T-helper 1 cell (primary cell): ENCODE measurements at regions not wholly inside any gene's neighbourhood (a gene's known extent, or its start where the extent isn't known, plus 50 kb on each side); places are given as distances from the start of the nearest gene placed in this dataset.

Experiments
- DNase-seq, 5 donors: peaks; one replicate each; pipeline ENCODE4 v3.0.0-alpha.2; 2012 to 2020

GRCh38 chr3:189502256-189502655, 128.9 kb upstream of the TP63 start:
- DNase-seq = no peak

DNA sequence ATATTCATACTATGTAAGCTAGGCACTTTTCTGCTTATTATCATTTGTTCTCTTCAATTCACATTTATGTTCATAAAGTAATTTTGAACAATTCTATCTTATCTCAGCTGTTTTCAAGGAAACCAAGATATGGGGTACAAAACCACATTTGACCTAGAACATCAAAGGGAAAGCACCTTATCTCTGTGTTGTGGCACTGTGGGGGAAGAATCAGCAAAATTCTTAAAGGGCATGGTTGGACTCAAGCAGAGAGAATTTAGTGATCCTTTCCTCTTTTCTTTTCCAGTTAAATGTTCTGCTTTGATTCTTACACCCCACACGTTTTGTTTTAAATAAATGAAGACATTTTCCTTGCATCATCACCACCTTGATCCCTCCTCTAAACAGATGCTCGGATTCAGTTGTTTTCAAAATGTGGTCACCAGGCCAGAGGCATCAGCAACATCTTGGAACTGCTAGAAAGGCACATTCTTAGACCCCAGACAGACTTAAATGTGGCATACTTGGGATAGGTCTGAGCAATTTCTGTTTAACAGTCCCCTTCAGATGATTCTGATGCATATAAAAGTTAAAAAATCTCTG, 128.4 kb upstream of the TP63 start:
- DNase-seq = no peak

DNA sequence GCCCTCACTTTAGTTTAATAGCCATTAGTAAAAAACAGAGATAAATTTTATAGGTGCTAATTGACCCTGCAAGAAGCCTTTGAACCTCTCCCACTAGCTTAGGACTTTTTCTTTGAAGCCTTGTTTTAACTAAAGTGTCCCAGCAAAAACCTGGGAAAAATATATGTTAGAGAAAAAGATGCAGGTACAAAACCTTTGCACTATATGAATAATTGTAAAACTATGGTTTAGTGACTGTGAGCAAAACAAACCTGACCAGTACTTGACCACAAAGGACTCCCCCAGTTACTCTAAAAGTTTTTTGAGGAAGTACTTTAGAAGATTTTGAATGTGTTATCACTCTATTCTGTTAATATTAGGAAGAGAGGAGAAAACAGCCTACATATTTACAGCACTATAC, 123.3 kb upstream of the TP63 start:
- no peak for DNase-seq

- no peak for DNase-seq
These were observed 122.2 kb upstream of the TP63 start for GRCh38 chr3:189508784-189509501.

DNA sequence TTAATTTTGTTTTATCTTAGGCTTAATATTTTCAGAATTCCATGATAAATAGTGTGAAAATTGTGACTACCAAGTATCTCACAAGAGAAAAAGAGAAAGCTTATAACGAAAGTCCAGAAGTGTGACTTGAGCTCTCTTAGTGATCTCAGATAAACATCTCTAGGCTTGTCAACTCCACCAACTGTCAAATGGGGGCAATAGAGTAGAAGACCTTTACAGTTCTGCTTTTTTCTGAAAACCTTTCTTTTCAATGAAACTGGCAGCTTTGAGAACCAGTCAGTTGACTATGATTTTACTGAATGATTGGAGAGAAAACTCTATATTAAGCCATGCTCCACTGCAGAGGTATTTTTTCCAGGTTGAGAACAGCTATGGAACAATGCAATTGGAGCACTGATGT, 119.2 kb upstream of the TP63 start:
- DNase-seq = no peak

GRCh38 chr3:189512821-189513220, 118.4 kb upstream of the TP63 start:
- no peak for DNase-seq

GRCh38 chr3:189513281-189514117, 117.7 kb upstream of the TP63 start:
- no peak for DNase-seq

DNA sequence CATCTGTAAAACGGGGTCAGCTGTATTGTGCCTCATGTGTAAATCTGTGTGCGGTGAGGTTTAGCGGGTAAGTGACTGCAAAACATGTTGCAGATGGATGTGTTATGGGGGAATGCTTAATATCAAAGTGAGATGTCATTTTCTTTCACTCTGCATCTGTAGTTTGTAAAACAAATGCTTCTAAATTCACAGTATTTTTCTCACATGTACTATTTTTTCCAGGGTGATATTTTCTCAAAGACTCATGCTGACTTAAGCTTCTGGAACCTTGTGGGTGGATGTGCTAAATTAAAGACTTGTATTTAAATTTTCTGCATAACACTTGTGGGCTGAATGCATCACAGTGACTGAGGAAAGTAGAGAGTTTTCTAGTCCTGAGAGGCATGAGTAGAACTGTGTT, 115.2 kb upstream of the TP63 start:
- DNase-seq = no peak

DNA sequence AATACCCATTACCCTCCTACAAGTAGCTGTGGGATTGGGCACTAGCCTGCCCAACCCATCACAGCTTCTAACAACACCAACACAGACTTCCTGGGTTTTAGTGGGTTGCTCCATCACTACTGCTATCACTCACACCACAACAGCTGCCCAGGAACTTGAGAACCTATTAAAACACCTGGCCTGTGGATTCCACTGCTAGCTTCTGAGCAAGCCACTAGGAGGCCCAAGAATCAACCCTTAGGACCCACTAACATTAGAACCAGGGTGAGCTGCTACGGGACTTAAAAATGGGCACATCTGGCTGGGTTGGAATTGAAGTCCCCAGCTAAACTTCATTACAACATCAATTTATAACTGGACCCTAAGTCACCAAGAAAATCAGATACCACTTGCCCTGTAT, 113.2 kb upstream of the TP63 start:
- DNase-seq = no peak

GRCh38 chr3:189519458-189519857, 111.7 kb upstream of the TP63 start:
- DNase-seq = no peak

DNA sequence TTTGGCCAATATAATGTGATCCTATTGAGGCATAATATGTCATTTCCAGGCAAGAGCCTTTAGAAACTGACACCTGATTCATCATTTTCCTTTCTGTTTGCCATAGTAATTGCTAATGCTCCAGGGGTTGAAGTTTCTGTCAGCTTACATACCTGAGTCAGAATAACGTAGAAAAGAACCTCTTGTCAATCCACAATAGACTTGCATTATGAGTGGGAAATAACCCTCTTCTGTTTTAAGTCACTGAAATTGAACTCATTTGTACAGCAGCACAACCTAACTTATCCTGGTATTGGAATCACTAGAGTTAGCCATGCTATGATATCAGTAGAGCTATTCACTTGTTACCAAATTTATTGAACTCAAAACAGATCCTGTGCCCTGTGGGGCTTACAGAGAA, 101.7 kb upstream of the TP63 start:
- DNase-seq = peak in 1 of 5 donors; percentile 45

DNA sequence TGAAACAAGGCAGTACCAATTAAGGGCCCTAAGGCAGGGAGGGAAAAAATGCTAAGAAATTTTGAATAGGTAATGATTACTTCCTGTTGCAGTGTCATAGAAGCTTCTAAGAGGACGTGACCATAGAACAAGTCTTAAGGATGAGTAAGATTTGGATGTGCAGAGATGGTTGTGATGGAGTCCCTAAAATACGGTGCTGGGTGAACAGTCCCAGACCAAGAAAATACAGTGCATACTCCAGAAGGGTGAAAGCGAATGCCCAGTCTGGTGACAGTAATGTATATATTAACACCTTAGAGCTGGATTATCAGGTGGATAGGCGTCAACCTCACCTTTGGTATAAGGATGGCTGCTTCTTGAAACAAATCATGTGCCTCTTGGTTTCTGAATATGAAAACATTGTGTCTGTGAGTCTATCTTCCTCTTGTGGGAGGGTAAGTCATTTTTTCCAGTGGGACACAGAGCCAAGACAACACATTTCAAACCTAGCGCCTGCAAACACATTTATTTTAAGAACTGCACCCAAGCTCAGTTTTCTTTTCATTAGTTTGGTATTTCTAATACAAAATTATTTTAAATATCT, 101.2 kb upstream of the TP63 start:
- no peak for DNase-seq

- DNase-seq = no peak
These were observed 100.4 kb upstream of the TP63 start for GRCh38 chr3:189530822-189531221.

DNA sequence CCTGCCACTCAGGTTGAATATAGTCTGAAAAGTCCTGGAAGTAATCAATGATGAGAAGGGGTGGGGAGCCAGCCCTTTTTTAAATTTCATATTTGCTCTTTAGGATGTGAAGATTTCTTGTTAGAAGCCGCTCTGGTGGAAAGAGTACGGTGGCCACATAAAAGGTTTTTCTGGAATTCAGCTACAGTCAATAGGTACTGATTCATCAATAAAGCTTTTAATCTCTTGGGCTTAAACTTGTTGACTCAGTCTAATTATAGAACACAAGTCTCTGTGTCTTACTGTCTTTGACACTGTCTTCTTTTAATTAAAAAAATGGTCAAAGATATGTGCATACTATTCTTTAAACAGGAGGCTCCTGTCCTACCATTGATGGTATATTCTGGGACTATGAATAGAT, 99.9 kb upstream of the TP63 start:
- DNase-seq = no peak

- DNase-seq = no peak
These were observed 96.7 kb upstream of the TP63 start for GRCh38 chr3:189534531-189534930.

- DNase-seq = no peak
These were observed 94.1 kb upstream of the TP63 start for GRCh38 chr3:189537135-189537534.

DNA sequence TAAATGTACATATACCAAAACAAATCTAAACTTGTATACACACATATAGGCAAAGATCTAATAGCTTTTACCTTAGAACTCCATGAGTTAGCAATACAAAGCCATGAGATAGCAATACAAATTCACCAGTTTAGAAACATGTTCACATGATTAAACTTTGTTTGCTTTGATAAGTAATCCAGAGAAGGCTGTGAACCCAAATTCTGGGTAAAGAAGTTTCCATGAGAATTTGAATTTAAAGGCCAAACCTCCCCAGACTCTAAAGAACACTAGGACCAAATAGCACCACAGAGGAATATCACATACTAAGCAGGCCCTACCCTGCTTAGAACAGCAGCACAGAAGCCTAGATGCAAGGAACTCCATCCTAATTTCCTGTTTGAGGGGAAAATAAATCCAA, 83.7 kb upstream of the TP63 start:
- no peak for DNase-seq

DNA sequence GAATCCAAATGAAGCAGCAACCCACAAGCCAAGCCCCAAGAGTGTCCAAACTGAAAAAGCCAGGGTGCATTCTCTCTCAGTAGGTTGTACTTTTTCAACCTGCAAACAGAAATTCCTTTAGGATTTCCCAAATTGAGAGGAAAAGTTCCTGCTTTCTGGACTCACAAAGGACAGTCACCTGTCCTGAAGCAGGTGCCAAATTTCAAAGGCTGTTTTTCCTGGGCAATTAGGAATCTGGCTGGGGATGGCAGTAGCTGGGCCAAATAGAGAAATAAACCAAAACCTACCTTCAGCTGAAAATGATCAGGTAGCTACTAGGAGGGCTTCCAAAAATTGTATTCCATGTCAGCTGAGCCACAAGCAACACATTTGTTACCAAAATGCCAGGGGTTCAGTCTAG, 83.1 kb upstream of the TP63 start:
- DNase-seq = no peak

DNA sequence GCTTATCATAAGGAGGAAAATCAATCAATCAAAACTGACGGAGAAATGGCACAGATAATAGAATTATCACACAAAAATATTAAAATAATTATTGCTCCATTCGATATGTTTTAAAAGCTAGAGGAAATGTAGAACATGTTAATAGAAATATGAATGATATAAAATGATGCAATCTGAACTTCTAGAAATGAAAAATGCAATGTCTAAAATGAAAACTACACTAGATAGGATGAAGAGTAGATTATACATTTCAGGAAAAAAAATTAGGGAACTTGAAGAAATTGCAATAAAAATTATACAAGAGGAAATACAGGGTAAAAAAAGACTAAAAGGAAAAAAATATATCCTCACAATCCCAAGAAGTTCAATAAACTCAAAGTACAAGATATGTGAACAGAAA, 80.2 kb upstream of the TP63 start:
- DNase-seq = no peak

- DNase-seq = no peak
These were observed 76.2 kb upstream of the TP63 start for GRCh38 chr3:189554868-189555557.

DNA sequence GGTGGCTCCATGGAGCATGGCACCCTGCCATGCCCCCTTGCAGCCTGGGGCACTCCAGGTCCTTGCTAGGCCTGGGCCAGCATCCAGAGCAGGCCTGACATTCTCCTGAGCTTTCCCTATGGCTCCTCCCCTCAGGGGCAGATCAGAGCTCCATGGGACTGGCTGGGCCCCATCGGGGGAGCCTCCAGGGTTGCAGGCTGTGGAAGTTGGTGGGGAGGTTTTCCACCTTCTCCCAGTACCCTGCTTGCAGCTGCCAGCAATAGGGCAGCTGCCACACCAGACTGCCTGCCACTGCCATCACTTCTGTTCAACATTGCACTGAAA, 75.7 kb upstream of the TP63 start:
- DNase-seq = no peak

GRCh38 chr3:189557824-189558223, 73.4 kb upstream of the TP63 start:
- no peak for DNase-seq

DNA sequence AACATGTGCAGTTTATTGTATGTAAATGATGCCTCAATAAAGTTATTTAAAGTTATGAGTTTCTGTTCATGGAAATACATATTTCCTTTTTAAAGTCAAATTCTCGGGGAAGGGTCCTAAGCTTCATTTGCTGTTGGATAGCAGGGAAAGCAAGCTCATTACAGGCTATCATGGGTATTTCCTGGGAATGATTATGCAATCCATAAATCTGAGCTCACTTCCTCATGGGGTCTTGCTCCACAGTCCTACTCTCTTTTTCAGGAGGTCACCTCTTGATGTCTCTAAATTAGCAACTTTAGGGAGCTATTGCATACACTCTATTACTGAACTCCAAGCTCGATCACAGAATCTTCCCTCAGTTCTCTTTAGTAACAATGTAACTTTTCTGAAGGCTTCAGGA, 69.9 kb upstream of the TP63 start:
- no peak for DNase-seq
